HEK293T (cell line): ENCODE measurements at regions not wholly inside any gene's neighbourhood (a gene's known extent, or its start where the extent isn't known, plus 50 kb on each side); places are given as distances from the start of the nearest gene placed in this dataset.
"Not testable (repeated sequence)": the region's sequence is repeated elsewhere in the genome, so short reads cannot be mapped to it uniquely, and the experiment has no call there.

Experiments used
- CTCF ChIA-PET: fragments of 350-600 bp; formaldehyde crosslinking; extraction: SDS; loops from one replicate; lab custom pipeline; 2021; ENCODE audit warnings: antibody characterized with exemption, inconsistent platforms; lab: Yijun Ruan, JAX
- POLR2A ChIA-PET: fragments of 350-600 bp; formaldehyde crosslinking; extraction: SDS; loops from one replicate; lab custom pipeline; 2020; ENCODE audit warnings: antibody characterized with exemption, inconsistent platforms; lab: Yijun Ruan, JAX
- DNase-seq: peaks from one replicate; pipeline ENCODE4 v3.0.0; 2012; ENCODE audit warnings: mixed read lengths; ENCODE audit errors: extremely low spot score
- ARNT ChIP-seq: fragments of 450-650 bp; IDR thresholded peaks from 2 replicates; pipeline ENCODE4 v1.6.1; 2017; ENCODE audit warnings: mild to moderate bottlenecking
- BHLHE40 ChIP-seq: fragments of 450-650 bp; IDR thresholded peaks from 2 replicates; pipeline ENCODE4 v1.6.1; 2016; ENCODE audit warnings: mild to moderate bottlenecking, moderate library complexity, borderline replicate concordance
- CTBP1 ChIP-seq: fragments of 450-650 bp; IDR thresholded peaks from 2 replicates; pipeline ENCODE4 v1.6.1; 2016; ENCODE audit warnings: borderline replicate concordance
- ELF4 ChIP-seq: fragments of 450-650 bp; IDR thresholded peaks from 2 replicates; pipeline ENCODE4 v1.6.1; 2017; ENCODE audit warnings: antibody characterized with exemption
- FOXA1 ChIP-seq: fragments of 450-650 bp; IDR thresholded peaks from 2 replicates; pipeline ENCODE4 v1.6.1; 2016; ENCODE audit warnings: mild to moderate bottlenecking
- FOXK2 ChIP-seq: fragments of 450-650 bp; IDR thresholded peaks from 2 replicates; pipeline ENCODE4 v1.6.1; 2016; ENCODE audit warnings: mild to moderate bottlenecking
- FOXM1 ChIP-seq: fragments of 450-650 bp; IDR thresholded peaks from 2 replicates; pipeline ENCODE4 v1.6.1; 2017; ENCODE audit warnings: mild to moderate bottlenecking, borderline replicate concordance
- HDGF ChIP-seq: fragments of 450-650 bp; IDR thresholded peaks from 2 replicates; pipeline ENCODE4 v1.6.1; 2017; ENCODE audit warnings: antibody characterized with exemption, borderline replicate concordance
- L3MBTL2 ChIP-seq: fragments of 450-650 bp; conservative IDR thresholded peaks from 2 replicates; pipeline ENCODE4 v1.6.1; 2016; ENCODE audit warnings: mild to moderate bottlenecking
- LEF1 ChIP-seq: fragments of 450-650 bp; IDR thresholded peaks from 2 replicates; pipeline ENCODE4 v1.6.1; 2017; ENCODE audit warnings: mild to moderate bottlenecking, borderline replicate concordance
- NFRKB ChIP-seq: fragments of 450-650 bp; IDR thresholded peaks from 2 replicates; pipeline ENCODE4 v1.6.1; 2016; ENCODE audit warnings: mild to moderate bottlenecking, moderate library complexity
- SP1 ChIP-seq: fragments of 450-650 bp; IDR thresholded peaks from 2 replicates; pipeline ENCODE4 v1.6.1; 2017
- SUZ12 ChIP-seq: fragments of 450-650 bp; IDR thresholded peaks from 2 replicates; pipeline ENCODE4 v1.6.1; 2016; ENCODE audit warnings: mild to moderate bottlenecking
- TARDBP ChIP-seq: fragments of 450-650 bp; IDR thresholded peaks from 2 replicates; pipeline ENCODE4 v1.6.1; 2016
- ZNF384 ChIP-seq: fragments of 450-650 bp; IDR thresholded peaks from 2 replicates; pipeline ENCODE4 v1.6.1; 2016
- TF ChIP-seq, protein P1 (sequence below): fragments of 450-650 bp; IDR thresholded peaks from 2 replicates; pipeline ENCODE4 v1.6.1; 2016

DNA sequence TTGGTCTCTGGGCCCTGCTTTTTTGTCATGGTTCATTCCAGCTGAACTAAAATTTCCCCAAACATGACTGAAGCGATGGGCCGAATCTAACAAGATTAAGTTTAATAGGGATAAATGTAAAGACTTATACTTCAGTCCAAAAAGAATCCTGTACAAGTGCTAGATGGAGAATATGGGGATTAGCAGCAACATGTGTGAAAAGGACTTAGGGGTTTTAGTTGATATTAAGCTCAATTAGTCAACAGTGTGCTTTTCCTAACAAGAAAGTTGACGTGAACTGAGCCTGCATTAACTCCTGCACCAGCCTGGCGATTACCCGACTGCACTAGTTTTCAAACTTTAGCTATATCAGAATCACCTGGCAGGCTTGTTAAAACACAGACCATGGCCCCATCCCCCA, 61.0 kb upstream of the BBX start:
- ChIA-PET CTCF (no interaction called here), POLR2A (no interaction called here)
- DNase-seq, result no peak
- TF ChIP-seq SUZ12, result no peak
- no peak for TF ChIP-seq ELF4
- no peak for TF ChIP-seq ARNT
- TF ChIP-seq FOXA1, result no peak
- no peak for TF ChIP-seq FOXM1
- TF ChIP-seq, protein P1, sequence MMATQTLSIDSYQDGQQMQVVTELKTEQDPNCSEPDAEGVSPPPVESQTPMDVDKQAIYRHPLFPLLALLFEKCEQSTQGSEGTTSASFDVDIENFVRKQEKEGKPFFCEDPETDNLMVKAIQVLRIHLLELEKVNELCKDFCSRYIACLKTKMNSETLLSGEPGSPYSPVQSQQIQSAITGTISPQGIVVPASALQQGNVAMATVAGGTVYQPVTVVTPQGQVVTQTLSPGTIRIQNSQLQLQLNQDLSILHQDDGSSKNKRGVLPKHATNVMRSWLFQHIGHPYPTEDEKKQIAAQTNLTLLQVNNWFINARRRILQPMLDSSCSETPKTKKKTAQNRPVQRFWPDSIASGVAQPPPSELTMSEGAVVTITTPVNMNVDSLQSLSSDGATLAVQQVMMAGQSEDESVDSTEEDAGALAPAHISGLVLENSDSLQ, result no peak
- no peak for TF ChIP-seq ZNF384
- no peak for TF ChIP-seq L3MBTL2
- TF ChIP-seq CTBP1, result no peak
- TF ChIP-seq HDGF, result no peak
- TF ChIP-seq BHLHE40, result no peak
- TF ChIP-seq TARDBP, result no peak
- no peak for TF ChIP-seq FOXK2

DNA sequence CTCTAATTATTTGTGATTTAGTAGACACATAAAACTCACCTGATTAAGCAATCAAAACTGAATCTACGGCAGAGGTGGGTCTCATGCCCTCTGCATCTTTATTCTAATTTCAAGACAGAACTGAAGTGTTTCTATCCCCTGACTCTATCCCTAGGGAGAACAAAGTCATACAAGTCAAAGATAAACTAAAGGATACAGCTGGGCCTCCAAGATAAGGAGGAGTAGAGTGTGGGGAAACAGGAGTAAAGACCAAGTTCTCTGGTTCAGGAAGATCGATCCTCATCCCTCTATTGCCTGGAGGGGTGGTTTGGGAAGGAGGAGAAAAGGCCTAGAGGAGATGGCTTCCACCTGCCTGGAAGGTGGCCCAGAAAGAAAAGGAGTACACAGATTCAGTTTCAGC, 58.7 kb upstream of the BBX start:
- TF ChIP-seq NFRKB (no peak), FOXA1 (no peak), SP1 (no peak), HDGF (no peak), TARDBP (no peak), ZNF384 (no peak), BHLHE40 (no peak), CTBP1 (no peak), L3MBTL2 (no peak), ARNT (no peak)
- TF ChIP-seq, protein P1, result no peak
- ChIA-PET CTCF (no interaction called here), POLR2A (no interaction called here)
- no peak for DNase-seq

DNA sequence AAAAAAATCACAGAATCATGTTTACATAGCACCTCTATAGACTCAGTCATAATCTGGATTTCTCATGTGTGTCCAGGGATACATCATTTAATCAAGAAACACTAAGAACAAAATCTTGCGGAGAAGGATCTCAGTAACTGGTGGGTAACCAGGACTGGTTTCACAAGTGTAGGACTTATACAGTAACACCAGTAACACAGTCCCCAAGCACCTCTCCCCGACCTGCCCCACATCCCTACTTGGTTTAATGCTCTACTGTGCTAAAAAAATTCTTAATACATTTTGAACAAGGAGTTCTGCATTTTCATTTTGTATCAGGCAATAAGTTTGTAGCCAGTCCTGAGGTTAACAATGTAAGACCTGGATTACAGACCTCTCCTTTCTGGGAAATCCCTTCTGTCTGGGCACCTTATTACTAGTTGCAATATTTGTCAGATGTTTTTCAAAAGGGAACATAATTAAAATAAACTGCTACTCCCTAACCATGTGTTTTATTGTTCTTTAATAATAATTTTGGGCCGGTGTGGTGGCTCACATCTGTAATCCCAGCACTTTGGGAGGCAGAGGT, 57.6 kb upstream of the BBX start:
- no peak for TF ChIP-seq SUZ12
- no peak for TF ChIP-seq TARDBP
- TF ChIP-seq ARNT, result no peak
- TF ChIP-seq NFRKB, result no peak
- TF ChIP-seq BHLHE40, result no peak
- no peak for TF ChIP-seq FOXK2
- no peak for TF ChIP-seq LEF1
- TF ChIP-seq HDGF, result no peak
- no peak for TF ChIP-seq FOXM1
- no peak for TF ChIP-seq L3MBTL2
- POLR2A ChIA-PET, result no interaction called here
- CTCF ChIA-PET, result no interaction called here
- no peak for DNase-seq

DNA sequence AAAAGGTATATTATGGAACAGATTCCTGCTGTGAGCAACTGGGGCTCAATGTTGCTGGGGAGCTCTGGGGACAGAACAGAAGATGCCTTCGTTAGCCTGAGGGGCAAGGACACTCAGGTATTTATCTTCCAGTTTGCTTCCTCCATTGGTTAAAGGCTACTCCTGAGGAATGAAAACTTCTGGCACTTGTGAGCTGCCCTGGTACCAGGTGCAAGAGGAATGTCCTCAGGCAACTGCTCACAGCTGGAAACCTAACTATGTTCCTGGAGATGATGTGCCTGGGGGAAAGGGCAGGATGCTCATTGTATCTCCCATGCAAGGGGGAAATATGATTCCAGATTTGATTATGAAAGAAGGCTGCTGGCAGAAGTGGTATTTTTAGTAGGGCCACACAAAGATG, 54.0 kb upstream of the BBX start:
- DNase-seq, result no peak
- TF ChIP-seq L3MBTL2 (no peak), ARNT (no peak), TARDBP (no peak), BHLHE40 (no peak), ELF4 (no peak), SUZ12 (no peak), SP1 (no peak), FOXM1 (no peak), LEF1 (no peak), NFRKB (no peak), ZNF384 (no peak), FOXA1 (no peak), FOXK2 (no peak), HDGF (no peak), CTBP1 (no peak)
- TF ChIP-seq, protein P1, result no peak
- ChIA-PET POLR2A (no interaction called here), CTCF (no interaction called here)

DNA sequence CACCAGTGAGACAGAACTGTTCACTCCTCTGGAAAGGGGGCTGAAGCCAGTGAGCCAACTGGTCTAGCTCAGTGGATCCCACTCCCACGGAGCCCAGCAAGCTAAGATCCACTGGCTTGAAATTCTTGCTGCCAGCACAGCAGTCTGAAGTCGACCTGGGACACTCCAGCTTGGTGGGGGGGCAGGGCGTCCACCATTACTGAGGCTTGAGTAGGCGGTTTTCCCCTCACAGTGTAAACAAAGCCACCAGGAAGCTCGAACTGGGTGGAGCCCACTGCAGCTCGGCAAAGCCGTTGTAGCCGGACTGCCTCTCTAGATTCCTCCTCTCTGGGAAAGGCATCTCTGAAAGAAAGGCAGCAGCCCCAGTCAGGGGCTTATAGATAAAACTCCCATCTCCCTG, 52.3 kb upstream of the BBX start:
- DNase-seq, result not testable (repeated sequence)
- CTCF ChIA-PET, result interaction anchor here (0.7 kb wide), 1 partner anchor 104 kb away, joined by 3 read pairs; no protein-coding TSS in a partner anchor
- POLR2A ChIA-PET, result interaction anchor here (1.1 kb wide), 1 partner anchor 41 kb away, joined by 3 read pairs; no protein-coding TSS in a partner anchor
